ENCODE measurements at regions not wholly inside any gene's neighbourhood (a gene's known extent, or its start where the extent isn't known, plus 50 kb on each side); places are given as distances from the start of the nearest gene placed in this dataset.
"Not testable (repeated sequence)": the region's sequence is repeated elsewhere in the genome, so short reads cannot be mapped to it uniquely, and the experiment has no call there.

GRCh38 chr3:150237490-150237889 is 170.6 kb upstream of the TSC22D2 start:
- Histone ChIP-seq H3K9ac (ENCODE audit: low read length) (no peak overlapping the region), H2BK120ac (ENCODE audit: low read depth, low read length) (no peak overlapping the region), H4K8ac (ENCODE audit: low read depth, low read length) (no peak overlapping the region), H3K27ac (ENCODE audit: low read depth, low read length) (no peak overlapping the region), H3K4me1 (ENCODE audit: control insufficient read depth, low read depth, low read length) (no peaks in the 10 kb centered on the region), H3K4me3 (ENCODE audit: low read length) (no peak overlapping the region), H2BK5ac (ENCODE audit: low read length) (no peak overlapping the region), H3K23ac (ENCODE audit: low read length) (no peak overlapping the region), H3K79me1 (ENCODE audit: low read length) (no peaks in the 10 kb centered on the region), H3K56ac (ENCODE audit: low read length) (no peak overlapping the region), H3K36me3 (ENCODE audit: control insufficient read depth, insufficient read depth, low read length) (no peaks in the 10 kb centered on the region), H2BK15ac (replicated peaks; ENCODE audit: low read depth) (no peak overlapping the region), H3K18ac (ENCODE audit: low read length) (no peak overlapping the region), H3K4me2 (ENCODE audit: low read length) (no peak overlapping the region), H2AK5ac (ENCODE audit: low read length) (no peak overlapping the region), H4K5ac (ENCODE audit: low read length) (no peak overlapping the region), H3K4ac (ENCODE audit: low read depth, low read length) (no peak overlapping the region), H3K27me3 (ENCODE audit: insufficient read depth, low read length, poor library complexity) (no peaks in the 10 kb centered on the region), H3K79me2 (ENCODE audit: control insufficient read depth, insufficient read depth, low read length) (no peaks in the 10 kb centered on the region)
- no CpG with 5 or more reads among the region's 3 CpGs for WGBS (ENCODE audit: extremely low coverage, insufficient coverage, low lambda C conversion rate)
- no peak for DNase-seq

GRCh38 chr3:150236316-150237082 is 171.6 kb upstream of the TSC22D2 start:
- H3K23ac ChIP-seq (ENCODE audit: low read length): no peak overlapping the region
- H2BK5ac ChIP-seq (ENCODE audit: low read length): no peak overlapping the region
- no peaks in the 10 kb centered on the region for H3K27me3 ChIP-seq (ENCODE audit: insufficient read depth, low read length, poor library complexity)
- no peak overlapping the region for H4K8ac ChIP-seq (ENCODE audit: low read depth, low read length)
- H3K79me1 ChIP-seq (ENCODE audit: low read length): no peaks in the 10 kb centered on the region
- H3K9ac ChIP-seq (ENCODE audit: low read length): no peak overlapping the region
- no peak overlapping the region for H3K56ac ChIP-seq (ENCODE audit: low read length)
- H2BK15ac ChIP-seq (replicated peaks; ENCODE audit: low read depth): no peak overlapping the region
- DNase-seq: no peak
- H2BK120ac ChIP-seq (ENCODE audit: low read depth, low read length): no peak overlapping the region
- H4K5ac ChIP-seq (ENCODE audit: low read length): no peak overlapping the region
- no peak overlapping the region for H3K27ac ChIP-seq (ENCODE audit: low read depth, low read length)
- no peak overlapping the region for H3K4me2 ChIP-seq (ENCODE audit: low read length)
- no peak overlapping the region for H3K18ac ChIP-seq (ENCODE audit: low read length)
- no peaks in the 10 kb centered on the region for H3K36me3 ChIP-seq (ENCODE audit: control insufficient read depth, insufficient read depth, low read length)
- H3K79me2 ChIP-seq (ENCODE audit: control insufficient read depth, insufficient read depth, low read length): no peaks in the 10 kb centered on the region
- H3K4ac ChIP-seq (ENCODE audit: low read depth, low read length): no peak overlapping the region
- H3K4me1 ChIP-seq (ENCODE audit: control insufficient read depth, low read depth, low read length): no peaks in the 10 kb centered on the region
- H3K4me3 ChIP-seq (ENCODE audit: low read length): no peak overlapping the region
- H2AK5ac ChIP-seq (ENCODE audit: low read length): no peak overlapping the region
- no CpG with 5 or more reads among the region's 7 CpGs for WGBS (ENCODE audit: extremely low coverage, insufficient coverage, low lambda C conversion rate)

- H4K8ac ChIP-seq (ENCODE audit: low read depth, low read length): no peak overlapping the region
- no peak overlapping the region for H4K5ac ChIP-seq (ENCODE audit: low read length)
- H2BK120ac ChIP-seq (ENCODE audit: low read depth, low read length): no peak overlapping the region
- no CpG with 5 or more reads among the region's 1 CpG for WGBS (ENCODE audit: extremely low coverage, insufficient coverage, low lambda C conversion rate)
- H3K18ac ChIP-seq (ENCODE audit: low read length): no peak overlapping the region
- no peaks in the 10 kb centered on the region for H3K79me2 ChIP-seq (ENCODE audit: control insufficient read depth, insufficient read depth, low read length)
- no peak overlapping the region for H2BK5ac ChIP-seq (ENCODE audit: low read length)
- H2BK15ac ChIP-seq (replicated peaks; ENCODE audit: low read depth): no peak overlapping the region
- H3K4me2 ChIP-seq (ENCODE audit: low read length): no peak overlapping the region
- no peak overlapping the region for H3K56ac ChIP-seq (ENCODE audit: low read length)
- no peak overlapping the region for H3K23ac ChIP-seq (ENCODE audit: low read length)
- H3K4ac ChIP-seq (ENCODE audit: low read depth, low read length): no peak overlapping the region
- H3K4me3 ChIP-seq (ENCODE audit: low read length): no peak overlapping the region
- no peak overlapping the region for H3K9ac ChIP-seq (ENCODE audit: low read length)
- H3K27ac ChIP-seq (ENCODE audit: low read depth, low read length): no peak overlapping the region
- no peaks in the 10 kb centered on the region for H3K36me3 ChIP-seq (ENCODE audit: control insufficient read depth, insufficient read depth, low read length)
- no peaks in the 10 kb centered on the region for H3K27me3 ChIP-seq (ENCODE audit: insufficient read depth, low read length, poor library complexity)
- no peak overlapping the region for H2AK5ac ChIP-seq (ENCODE audit: low read length)
- H3K4me1 ChIP-seq (ENCODE audit: control insufficient read depth, low read depth, low read length): no peaks in the 10 kb centered on the region
- no peaks in the 10 kb centered on the region for H3K79me1 ChIP-seq (ENCODE audit: low read length)
- DNase-seq: no peak
These were observed 172.3 kb upstream of the TSC22D2 start for GRCh38 chr3:150235799-150236198.

DNA sequence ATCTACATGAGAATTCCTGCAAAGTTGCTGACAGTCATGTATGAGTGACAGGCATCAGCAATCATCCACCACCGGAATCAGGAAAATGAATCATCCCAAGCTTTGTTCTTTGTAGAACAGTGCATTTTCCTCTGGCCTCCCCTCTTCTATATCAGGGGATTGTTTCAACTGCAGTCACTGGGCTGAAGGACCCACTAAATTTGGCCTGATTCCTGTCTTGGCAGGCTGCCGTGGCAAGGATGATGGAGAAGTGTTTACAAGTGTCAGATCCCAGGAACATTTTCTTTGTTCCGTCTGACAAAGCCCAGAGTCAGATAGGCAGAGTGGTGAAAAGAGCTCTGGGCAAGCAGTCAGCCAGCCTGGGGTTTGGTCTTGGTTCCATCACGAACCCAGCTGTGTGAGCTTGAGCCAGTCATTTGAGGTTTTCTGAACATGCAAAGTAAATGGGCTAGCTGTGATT is 175.1 kb upstream of the TSC22D2 start:
- Histone ChIP-seq H3K23ac (ENCODE audit: low read length) (no peak overlapping the region), H3K18ac (ENCODE audit: low read length) (no peak overlapping the region), H2BK15ac (replicated peaks; ENCODE audit: low read depth) (no peak overlapping the region), H4K8ac (ENCODE audit: low read depth, low read length) (no peak overlapping the region), H3K9ac (ENCODE audit: low read length) (no peak overlapping the region), H3K4me3 (ENCODE audit: low read length) (no peak overlapping the region), H3K4me2 (ENCODE audit: low read length) (no peak overlapping the region), H2BK120ac (ENCODE audit: low read depth, low read length) (no peak overlapping the region), H3K56ac (ENCODE audit: low read length) (no peak overlapping the region), H4K5ac (ENCODE audit: low read length) (no peak overlapping the region), H3K27ac (ENCODE audit: low read depth, low read length) (no peak overlapping the region), H2AK5ac (ENCODE audit: low read length) (no peak overlapping the region), H2BK5ac (ENCODE audit: low read length) (no peak overlapping the region), H3K4me1 (ENCODE audit: control insufficient read depth, low read depth, low read length) (peaks cover 6% of the 10 kb centered on the region), H3K36me3 (ENCODE audit: control insufficient read depth, insufficient read depth, low read length) (no peaks in the 10 kb centered on the region), H3K79me1 (ENCODE audit: low read length) (no peaks in the 10 kb centered on the region), H3K4ac (ENCODE audit: low read depth, low read length) (no peak overlapping the region), H3K79me2 (ENCODE audit: control insufficient read depth, insufficient read depth, low read length) (no peaks in the 10 kb centered on the region), H3K27me3 (ENCODE audit: insufficient read depth, low read length, poor library complexity) (no peaks in the 10 kb centered on the region)
- no CpG with 5 or more reads among the region's 4 CpGs for WGBS (ENCODE audit: extremely low coverage, insufficient coverage, low lambda C conversion rate)
- no peak for DNase-seq

DNA sequence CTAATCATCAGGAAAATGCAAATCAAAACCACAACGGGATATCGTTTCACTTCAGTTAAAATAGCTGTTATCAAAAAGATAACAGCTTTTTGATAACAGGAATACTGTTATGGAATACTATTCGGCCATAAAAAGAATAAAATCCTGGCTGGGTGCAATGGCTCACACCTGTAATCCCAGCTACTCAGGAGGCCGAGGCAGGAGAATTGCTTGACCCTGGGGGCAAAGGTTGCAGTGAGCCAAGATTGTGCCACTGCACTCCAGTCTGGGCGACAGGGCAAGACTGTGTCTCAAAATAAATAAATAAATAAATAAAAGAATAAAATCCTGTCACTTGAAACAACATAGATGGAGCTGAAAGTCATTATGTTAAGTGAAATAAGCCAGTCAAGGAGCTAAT is 178.1 kb upstream of the TSC22D2 start:
- Histone ChIP-seq H2BK120ac (ENCODE audit: low read depth, low read length) (no peak overlapping the region), H4K8ac (ENCODE audit: low read depth, low read length) (no peak overlapping the region), H3K79me2 (ENCODE audit: control insufficient read depth, insufficient read depth, low read length) (no peaks in the 10 kb centered on the region), H3K18ac (ENCODE audit: low read length) (no peak overlapping the region), H3K23ac (ENCODE audit: low read length) (no peak overlapping the region), H3K56ac (ENCODE audit: low read length) (no peak overlapping the region), H3K27ac (ENCODE audit: low read depth, low read length) (no peak overlapping the region), H3K4me2 (ENCODE audit: low read length) (no peak overlapping the region), H3K27me3 (ENCODE audit: insufficient read depth, low read length, poor library complexity) (no peaks in the 10 kb centered on the region), H3K79me1 (ENCODE audit: low read length) (no peaks in the 10 kb centered on the region), H2BK5ac (ENCODE audit: low read length) (no peak overlapping the region), H3K4me3 (ENCODE audit: low read length) (no peak overlapping the region), H2BK15ac (replicated peaks; ENCODE audit: low read depth) (no peak overlapping the region), H4K5ac (ENCODE audit: low read length) (no peak overlapping the region), H3K36me3 (ENCODE audit: control insufficient read depth, insufficient read depth, low read length) (no peaks in the 10 kb centered on the region), H3K9ac (ENCODE audit: low read length) (no peak overlapping the region), H2AK5ac (ENCODE audit: low read length) (no peak overlapping the region), H3K4ac (ENCODE audit: low read depth, low read length) (no peak overlapping the region), H3K4me1 (ENCODE audit: control insufficient read depth, low read depth, low read length) (peaks cover 13% of the 10 kb centered on the region)
- WGBS (ENCODE audit: extremely low coverage, insufficient coverage, low lambda C conversion rate): no CpG with 5 or more reads among the region's 5 CpGs
- no peak for DNase-seq

DNA sequence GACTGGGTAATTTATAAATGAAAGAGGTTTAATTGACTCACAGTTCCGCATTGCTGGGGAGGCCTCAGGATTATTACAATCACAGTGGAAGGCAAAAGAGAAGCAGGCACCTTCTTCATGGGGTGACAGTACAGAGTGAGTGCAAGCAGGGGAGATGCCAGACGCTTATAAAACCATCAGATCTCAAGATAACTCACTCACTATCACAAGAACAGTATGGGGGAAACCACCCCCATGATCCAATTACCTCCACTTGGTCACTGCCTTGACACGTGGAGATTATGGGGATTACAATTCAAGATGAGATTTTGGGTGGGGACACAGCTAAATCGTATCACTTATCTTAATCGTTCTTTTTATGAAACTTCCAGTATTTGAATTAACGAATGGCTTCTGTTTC is 179.5 kb upstream of the TSC22D2 start:
- not testable (repeated sequence) for H2AK5ac ChIP-seq (ENCODE audit: low read length); H2BK5ac ChIP-seq (ENCODE audit: low read length); H3K56ac ChIP-seq (ENCODE audit: low read length); H3K79me1 ChIP-seq (ENCODE audit: low read length); H3K27ac ChIP-seq (ENCODE audit: low read depth, low read length); H2BK15ac ChIP-seq (replicated peaks; ENCODE audit: low read depth); H3K36me3 ChIP-seq (ENCODE audit: control insufficient read depth, insufficient read depth, low read length); H3K4me3 ChIP-seq (ENCODE audit: low read length); H2BK120ac ChIP-seq (ENCODE audit: low read depth, low read length); H3K79me2 ChIP-seq (ENCODE audit: control insufficient read depth, insufficient read depth, low read length); H3K27me3 ChIP-seq (ENCODE audit: insufficient read depth, low read length, poor library complexity); H3K18ac ChIP-seq (ENCODE audit: low read length); H4K5ac ChIP-seq (ENCODE audit: low read length); H3K4ac ChIP-seq (ENCODE audit: low read depth, low read length); H3K4me2 ChIP-seq (ENCODE audit: low read length); H3K9ac ChIP-seq (ENCODE audit: low read length); H3K23ac ChIP-seq (ENCODE audit: low read length); H4K8ac ChIP-seq (ENCODE audit: low read depth, low read length)
- H3K4me1 ChIP-seq (ENCODE audit: control insufficient read depth, low read depth, low read length): peaks cover 13% of the 10 kb centered on the region
- peak; percentile 58 for DNase-seq
- no CpG with 5 or more reads among the region's 6 CpGs for WGBS (ENCODE audit: extremely low coverage, insufficient coverage, low lambda C conversion rate)

Data from mesendoderm (in vitro differentiated cells).